SK-N-SH (cell line): ENCODE measurements at regions not wholly inside any gene's neighbourhood (a gene's known extent, or its start where the extent isn't known, plus 50 kb on each side); places are given as distances from the start of the nearest gene placed in this dataset.

Experiments used
- CTCF ChIA-PET: fragments of 300-600, 350-600 bp; formaldehyde crosslinking; extraction: SDS; loops from one replicate; lab custom pipeline; 2021; lab: Yijun Ruan, JAX
- POLR2A ChIA-PET: fragments of 350-600 bp; sonication (Branson Sonifier 250); formaldehyde crosslinking; extraction: SDS; loops from one replicate; lab custom pipeline; 2020; ENCODE audit warnings: antibody characterized with exemption, inconsistent platforms; lab: Yijun Ruan, JAX
- DNase-seq: peaks from one replicate; pipeline ENCODE4 v3.0.0; 2012
- H2AFZ ChIP-seq: fragments of 200-600 bp; sonication (generic); 2 replicates; pipeline ENCODE4 v1.8.1; 2016; ENCODE audit warnings: antibody characterized with exemption, mild to moderate bottlenecking, low read depth
- H3F3A ChIP-seq: fragments of 200-600 bp; sonication (generic); replicated peaks from 2 replicates; pipeline ENCODE3; 2016; ENCODE audit warnings: antibody characterized with exemption, mild to moderate bottlenecking; ENCODE audit not compliant: insufficient read depth
- H3K27ac ChIP-seq, 2 experiments: fragments of 200-500 bp in 1 of 2; fragments of 200-600 bp in 1 of 2; sonication (Bioruptor generic) in 1 of 2; sonication (generic), shearing (Covaris generic) in 1 of 2; 2 replicates each; pipeline versions ENCODE4 v1.5.1 to v1.6.1; 2014 to 2016; ENCODE audit warnings: low read depth in 2 of 2, inconsistent platforms in 1 of 2, low read length in 1 of 2, mild to moderate bottlenecking in 1 of 2, mixed read lengths in 1 of 2
- H3K27me3 ChIP-seq: fragments of 200-600 bp; sonication (generic), shearing (Covaris generic); 2 replicates; pipeline ENCODE4 v1.6.1; 2016; ENCODE audit warnings: mixed run types; ENCODE audit not compliant: insufficient read depth
- H3K36me3 ChIP-seq, 2 experiments: fragments of 200-500 bp in 1 of 2; fragments of 200-600 bp in 1 of 2; sonication (Bioruptor generic) in 1 of 2; sonication (generic) in 1 of 2; replicated peaks in 1 of 2; 2 replicates each; pipeline versions ENCODE3 to v1.5.1; 2014 to 2016; ENCODE audit warnings: low read length in 1 of 2, mild to moderate bottlenecking in 1 of 2; ENCODE audit not compliant: insufficient read depth in 2 of 2, control insufficient read depth in 1 of 2
- H3K4me1 ChIP-seq, 2 experiments: fragments of 200-500 bp in 1 of 2; fragments of 200-600 bp in 1 of 2; sonication (Bioruptor generic) in 1 of 2; sonication (generic), shearing (Covaris generic) in 1 of 2; 2 replicates each; pipeline versions ENCODE4 v1.5.1 to v1.6.1; 2014 to 2016; ENCODE audit warnings: low read depth in 1 of 2, low read length in 1 of 2, mixed run types in 1 of 2; ENCODE audit not compliant: insufficient read depth in 2 of 2, control insufficient read depth in 1 of 2
- H3K4me2 ChIP-seq: fragments of 200-600 bp; sonication (generic), shearing (Covaris generic); 2 replicates; pipeline ENCODE4 v1.6.1; 2017; ENCODE audit warnings: mixed run types
- H3K4me3 ChIP-seq, 2 experiments: fragments of 200-500 bp in 1 of 2; fragments of 200-600 bp in 1 of 2; sonication (Bioruptor generic) in 1 of 2; sonication (generic), shearing (Covaris generic) in 1 of 2; 2 replicates each; pipeline versions ENCODE4 v1.5.1 to v1.8.1; 2014 to 2016; ENCODE audit warnings: low read depth in 2 of 2, inconsistent platforms in 1 of 2, low read length in 1 of 2, mild to moderate bottlenecking in 1 of 2, mixed read lengths in 1 of 2, moderate library complexity in 1 of 2
- H3K79me2 ChIP-seq: fragments of 200-600 bp; sonication (generic); 2 replicates; pipeline ENCODE4 v1.8.1; 2017; ENCODE audit warnings: mild to moderate bottlenecking; ENCODE audit not compliant: insufficient read depth
- H3K9ac ChIP-seq: fragments of 200-600 bp; sonication (generic); 2 replicates; pipeline ENCODE4 v1.6.1; 2017; ENCODE audit warnings: mixed run types
- H3K9me2 ChIP-seq: fragments of 200-600 bp; sonication (generic); 2 replicates; pipeline ENCODE4 v1.6.1; 2017; ENCODE audit warnings: mixed run types
- H3K9me3 ChIP-seq: fragments of 200-600 bp; sonication (generic); 2 replicates; pipeline ENCODE4 v1.6.1; 2017; ENCODE audit warnings: mixed run types, mild to moderate bottlenecking, moderate library complexity
- H4K20me1 ChIP-seq: fragments of 200-600 bp; sonication (generic); 2 replicates; pipeline ENCODE4 v1.6.1; 2017; ENCODE audit warnings: mild to moderate bottlenecking, mixed run types; ENCODE audit not compliant: insufficient read depth
- CHD2 ChIP-seq: fragments of 150-350 bp; IDR thresholded peaks from 2 replicates; pipeline ENCODE4 v1.6.1; 2018; ENCODE audit warnings: low read length; ENCODE audit not compliant: partially characterized antibody
- ELF1 ChIP-seq: IDR thresholded peaks from 2 replicates; pipeline ENCODE4 v1.4.0; 2012
- EZH2phosphoT487 ChIP-seq: fragments of 200-600 bp; sonication (generic); IDR thresholded peaks from 2 replicates; pipeline ENCODE4 v1.6.1; 2017; ENCODE audit warnings: low read depth, mixed run types, mild to moderate bottlenecking, antibody characterized with exemption, moderate library complexity, borderline replicate concordance
- FOXJ3 ChIP-seq: sonication (generic); formaldehyde crosslinking; IDR thresholded peaks from 2 replicates; pipeline ENCODE4 v1.5.1; 2020; ENCODE audit warnings: mild to moderate bottlenecking, missing genetic modification reagents
- FOXM1 ChIP-seq: IDR thresholded peaks from 2 replicates; pipeline ENCODE4 v1.4.0; 2012; ENCODE audit warnings: low read depth, mild to moderate bottlenecking
- GABPA ChIP-seq: IDR thresholded peaks from 2 replicates; pipeline ENCODE4 v1.4.0; 2012; ENCODE audit warnings: low read depth, mild to moderate bottlenecking
- GATA2 ChIP-seq: sonication (generic); formaldehyde crosslinking; IDR thresholded peaks from 2 replicates; pipeline ENCODE4 v1.5.0; 2020; ENCODE audit warnings: mild to moderate bottlenecking, missing genetic modification reagents
- MAX ChIP-seq: IDR thresholded peaks from 2 replicates; pipeline ENCODE4 v1.4.0; 2012; ENCODE audit warnings: low read depth
- MXI1 ChIP-seq: IDR thresholded peaks from 2 replicates; pipeline ENCODE4 v1.6.1; 2012; ENCODE audit warnings: mild to moderate bottlenecking, low read depth, low read length, improper control_type of control experiment
- NFIC ChIP-seq: IDR thresholded peaks from 2 replicates; pipeline ENCODE4 v1.4.0; 2012; ENCODE audit warnings: borderline replicate concordance
- RAD21 ChIP-seq: IDR thresholded peaks from 2 replicates; pipeline ENCODE4 v1.6.1; 2012; ENCODE audit warnings: mild to moderate bottlenecking, low read length
- RFX5 ChIP-seq: IDR thresholded peaks from 2 replicates; pipeline ENCODE4 v1.6.1; 2012; ENCODE audit warnings: mild to moderate bottlenecking, improper control_type of control experiment, low read length
- TAF1 ChIP-seq: IDR thresholded peaks from 2 replicates; pipeline ENCODE4 v1.6.1; 2012; ENCODE audit warnings: low read depth, mild to moderate bottlenecking, low read length, moderate library complexity, borderline replicate concordance
- YY1 ChIP-seq: IDR thresholded peaks from 2 replicates; pipeline ENCODE4 v1.4.0; 2012; ENCODE audit warnings: low read depth, mild to moderate bottlenecking
- WGBS: methylation state at CpG from one replicate; pipeline ENCODE4 v1.1.6; 2017; ENCODE audit warnings: low lambda C conversion rate; 5-methylcytosine and 5-hydroxymethylcytosine counted together
- TF ChIP-seq, protein P1 (sequence below): IDR thresholded peaks from 2 replicates; pipeline ENCODE4 v1.4.0; 2012; ENCODE audit warnings: low read depth, borderline replicate concordance
- TF ChIP-seq, protein P2 (sequence below): fragments of 150-350 bp; IDR thresholded peaks from 2 replicates; pipeline ENCODE4 v1.6.1; 2016; ENCODE audit warnings: mild to moderate bottlenecking, low read depth, low read length

- 74% methylated on average over 8 of the region's 12 CpGs for WGBS
- Histone ChIP-seq H3K36me3 (no peaks in the 10 kb centered on the region), H4K20me1 (no peaks in the 10 kb centered on the region)
- no peak for DNase-seq
- no peak for TF ChIP-seq EZH2phosphoT487
- no peak for TF ChIP-seq NFIC
- no peak for TF ChIP-seq MXI1
- TF ChIP-seq GABPA = no peak
- TF ChIP-seq RAD21 = no peak
- no peak for TF ChIP-seq RFX5
- TF ChIP-seq, protein P1, sequence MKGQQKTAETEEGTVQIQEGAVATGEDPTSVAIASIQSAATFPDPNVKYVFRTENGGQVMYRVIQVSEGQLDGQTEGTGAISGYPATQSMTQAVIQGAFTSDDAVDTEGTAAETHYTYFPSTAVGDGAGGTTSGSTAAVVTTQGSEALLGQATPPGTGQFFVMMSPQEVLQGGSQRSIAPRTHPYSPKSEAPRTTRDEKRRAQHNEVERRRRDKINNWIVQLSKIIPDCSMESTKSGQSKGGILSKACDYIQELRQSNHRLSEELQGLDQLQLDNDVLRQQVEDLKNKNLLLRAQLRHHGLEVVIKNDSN = no peak
- TF ChIP-seq YY1 = no peak
- no peak for TF ChIP-seq MAX
- no peak for TF ChIP-seq TAF1
- no peak for TF ChIP-seq ELF1
- TF ChIP-seq GATA2 (CRISPR knock-in tag) = no peak
- no peak for TF ChIP-seq FOXJ3 (CRISPR knock-in tag)
- TF ChIP-seq CHD2 = no peak
- TF ChIP-seq, all 33 proteins: peak for 0
- Histone ChIP-seq H3K79me2 (no peaks in the 10 kb centered on the region), H3K9me2 (no peaks in the 10 kb centered on the region), H2AFZ (no peak overlapping the region), H3K9ac (no peak overlapping the region), H3K4me3 (no peak overlapping the region), H3K27ac (no peak overlapping the region), H3K4me2 (no peak overlapping the region), H3F3A (no peaks in the 10 kb centered on the region), H3K4me1 (no peaks in the 10 kb centered on the region), H3K9me3 (no peaks in the 10 kb centered on the region), H3K27me3 (no peaks in the 10 kb centered on the region)
- POLR2A ChIA-PET = no interaction called here
- CTCF ChIA-PET = interaction anchor here (1.3 to 9.0 kb wide), 2 partner anchors 37 to 84 kb away, joined by 3 to 53 read pairs; no protein-coding TSS in a partner anchor
These were observed 61.6 kb upstream of the SLCO4A1 start for GRCh38 chr20:62580733-62581132.

DNA sequence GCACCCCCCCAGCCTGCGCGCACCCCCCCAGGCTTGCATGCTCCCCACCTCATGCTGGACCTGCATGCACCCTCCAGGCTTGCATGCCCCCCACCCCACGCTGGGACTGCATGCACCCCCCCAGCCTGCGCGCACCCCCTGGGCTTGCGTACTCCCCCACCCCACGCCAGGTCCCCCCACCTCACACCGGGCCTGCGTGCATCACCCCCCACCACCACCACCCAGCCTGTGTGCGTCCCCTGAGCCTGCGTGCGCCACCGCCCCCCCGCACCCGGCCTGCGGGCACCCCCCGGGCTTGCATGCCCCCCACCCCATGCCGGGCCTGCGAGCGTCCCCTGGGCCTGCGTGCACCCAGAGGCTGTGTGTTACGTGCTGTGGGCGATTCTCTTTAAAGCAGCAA is 61.0 kb upstream of the SLCO4A1 start:
- CTCF ChIA-PET = interaction anchor here (1.3 to 9.0 kb wide), 2 partner anchors 36 to 85 kb away, joined by 3 to 53 read pairs; no protein-coding TSS in a partner anchor
- WGBS = 69% methylated on average over 18 of the region's 23 CpGs
- H3K9ac ChIP-seq = no peak overlapping the region
- H3K36me3 ChIP-seq = no peaks in the 10 kb centered on the region
- no peaks in the 10 kb centered on the region for H3K79me2 ChIP-seq
- H3K9me3 ChIP-seq = no peaks in the 10 kb centered on the region
- no peak overlapping the region for H3K4me2 ChIP-seq
- no peaks in the 10 kb centered on the region for H3K4me1 ChIP-seq
- no peak overlapping the region for H2AFZ ChIP-seq
- POLR2A ChIA-PET = no interaction called here
- H4K20me1 ChIP-seq = no peaks in the 10 kb centered on the region
- no peak overlapping the region for H3K27ac ChIP-seq
- no peaks in the 10 kb centered on the region for H3K27me3 ChIP-seq
- H3F3A ChIP-seq = no peaks in the 10 kb centered on the region
- no peak overlapping the region for H3K4me3 ChIP-seq
- DNase-seq = no peak
- H3K9me2 ChIP-seq = no peaks in the 10 kb centered on the region
- TF ChIP-seq RAD21 (no peak), FOXM1 (no peak)
- TF ChIP-seq, protein P2, sequence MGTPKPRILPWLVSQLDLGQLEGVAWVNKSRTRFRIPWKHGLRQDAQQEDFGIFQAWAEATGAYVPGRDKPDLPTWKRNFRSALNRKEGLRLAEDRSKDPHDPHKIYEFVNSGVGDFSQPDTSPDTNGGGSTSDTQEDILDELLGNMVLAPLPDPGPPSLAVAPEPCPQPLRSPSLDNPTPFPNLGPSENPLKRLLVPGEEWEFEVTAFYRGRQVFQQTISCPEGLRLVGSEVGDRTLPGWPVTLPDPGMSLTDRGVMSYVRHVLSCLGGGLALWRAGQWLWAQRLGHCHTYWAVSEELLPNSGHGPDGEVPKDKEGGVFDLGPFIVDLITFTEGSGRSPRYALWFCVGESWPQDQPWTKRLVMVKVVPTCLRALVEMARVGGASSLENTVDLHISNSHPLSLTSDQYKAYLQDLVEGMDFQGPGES = no peak
